H1 (cell line): ENCODE measurements at regions not wholly inside any gene's neighbourhood (a gene's known extent, or its start where the extent isn't known, plus 50 kb on each side); places are given as distances from the start of the nearest gene placed in this dataset.

ENCODE experiments used
- CTCF ChIA-PET: fragments of 300-600 bp; sonication (Branson Sonifier 250); formaldehyde crosslinking; loops from one replicate; lab custom pipeline; 2021; ENCODE audit not compliant: partially characterized antibody; lab: Charles Lee
- POLR2A ChIA-PET: fragments of 300-600 bp; sonication (Branson Sonifier 250); formaldehyde crosslinking; loops from one replicate; lab custom pipeline; 2021; ENCODE audit warnings: inconsistent platforms; ENCODE audit not compliant: partially characterized antibody; lab: Charles Lee
- DNase-seq, 2 experiments: peaks; one replicate each; pipeline versions ENCODE4 v3.0.0 to v3.0.0-alpha.2; 2010 to 2022; ENCODE audit warnings: low spot score in 2 of 2, low read depth in 1 of 2, mixed read lengths in 1 of 2
- FAIRE-seq: peaks from 2 replicates; lab custom pipeline; 2011; peaks lifted over from hg19 to GRCh38; lab: Jason Lieb, UNC
- H2AFZ ChIP-seq: 2 replicates; pipeline ENCODE4 v1.8.1; 2012; ENCODE audit warnings: low read length, inconsistent platforms
- H2AK5ac ChIP-seq: 2 replicates; pipeline ENCODE4 v1.6.1; 2013; ENCODE audit warnings: low read depth, low read length
- H2BK120ac ChIP-seq: replicated peaks from 2 replicates; pipeline ENCODE3; 2013; ENCODE audit warnings: low read depth, low read length, inconsistent platforms
- H2BK12ac ChIP-seq: 2 replicates; pipeline ENCODE4 v1.6.1; 2013; ENCODE audit warnings: low read depth, low read length
- H2BK15ac ChIP-seq: 2 replicates; pipeline ENCODE4 v1.6.1; 2013; ENCODE audit warnings: low read length
- H2BK20ac ChIP-seq: 2 replicates; pipeline ENCODE4 v1.6.1; 2013; ENCODE audit warnings: low read length
- H2BK5ac ChIP-seq: 2 replicates; pipeline ENCODE4 v1.6.1; 2013; ENCODE audit warnings: low read depth, low read length
- H3K14ac ChIP-seq: 2 replicates; pipeline ENCODE4 v1.6.1; 2013; ENCODE audit warnings: inconsistent platforms; ENCODE audit not compliant: insufficient read length
- H3K18ac ChIP-seq: 2 replicates; pipeline ENCODE4 v1.6.1; 2013; ENCODE audit warnings: low read length; ENCODE audit errors: extremely low read depth
- H3K23ac ChIP-seq: 2 replicates; pipeline ENCODE4 v1.6.1; 2013; ENCODE audit warnings: inconsistent platforms; ENCODE audit not compliant: insufficient read length
- H3K23me2 ChIP-seq: 2 replicates; pipeline ENCODE4 v1.6.1; 2013; ENCODE audit warnings: low read depth, low read length
- H3K27ac ChIP-seq: 2 replicates; pipeline ENCODE4 v1.6.1; 2011; ENCODE audit warnings: low read depth, low read length, inconsistent platforms
- H3K27me3 ChIP-seq, 4 experiments: replicated peaks in 1 of 4; 1 replicate in 1 of 4; 2 replicates in 3 of 4; pipeline versions ENCODE4 v1.6.1 to v1.8.1; 2011 to 2013; ENCODE audit warnings: low read length in 3 of 4, mild to moderate bottlenecking in 3 of 4, inconsistent platforms in 2 of 4, mixed read lengths in 2 of 4, moderate library complexity in 1 of 4; ENCODE audit not compliant: control insufficient read depth in 3 of 4, insufficient read depth in 3 of 4; ENCODE audit errors: extremely low read depth in 1 of 4
- H3K36me3 ChIP-seq, 4 experiments: 2 replicates each; pipeline versions ENCODE4 v1.6.1 to v1.8.1; 2011 to 2013; ENCODE audit warnings: mild to moderate bottlenecking in 4 of 4, low read length in 3 of 4, moderate library complexity in 2 of 4, control low read depth in 1 of 4, inconsistent platforms in 1 of 4; ENCODE audit not compliant: insufficient read depth in 4 of 4, control insufficient read depth in 2 of 4
- H3K4ac ChIP-seq: replicated peaks from 2 replicates; pipeline ENCODE3; 2013; ENCODE audit warnings: low read length, low read depth, mixed read lengths, inconsistent platforms; ENCODE audit not compliant: insufficient read length
- H3K4me1 ChIP-seq, 4 experiments: replicated peaks in 1 of 4; 1 replicate in 1 of 4; 2 replicates in 3 of 4; pipeline versions ENCODE4 v1.6.1 to v1.8.1; 2011 to 2013; ENCODE audit warnings: low read length in 3 of 4, inconsistent platforms in 2 of 4, mixed read lengths in 1 of 4; ENCODE audit not compliant: insufficient read depth in 4 of 4, control insufficient read depth in 3 of 4
- H3K4me2 ChIP-seq, 2 experiments: 2 replicates each; pipeline versions ENCODE4 v1.6.1 to v1.8.1; 2011 to 2013; ENCODE audit warnings: low read depth in 2 of 2, low read length in 2 of 2, control low read depth in 1 of 2, inconsistent platforms in 1 of 2, mild to moderate bottlenecking in 1 of 2; ENCODE audit not compliant: insufficient read depth in 1 of 2
- H3K4me3 ChIP-seq, 4 experiments: fragments of 200-600, 300-600 bp in 1 of 4; sonication (generic), shearing (Covaris generic), sonication (Bioruptor Twin) in 1 of 4; 2 replicates each; pipeline versions ENCODE4 v1.5.1 to v1.8.1; 2011 to 2016; ENCODE audit warnings: low read length in 4 of 4, low read depth in 3 of 4, control low read depth in 2 of 4, inconsistent platforms in 2 of 4, mild to moderate bottlenecking in 2 of 4, mixed read lengths in 1 of 4, moderate library complexity in 1 of 4; ENCODE audit not compliant: insufficient read depth in 2 of 4; ENCODE audit errors: extremely low read depth in 1 of 4
- H3K56ac ChIP-seq: replicated peaks from 2 replicates; pipeline ENCODE3; 2013; ENCODE audit warnings: low read depth, mild to moderate bottlenecking, mixed read lengths, low read length, inconsistent platforms; ENCODE audit not compliant: insufficient read length
- H3K79me1 ChIP-seq: 2 replicates; pipeline ENCODE4 v1.6.1; 2013; ENCODE audit warnings: low read depth, low read length, control low read depth
- H3K79me2 ChIP-seq, 2 experiments: 2 replicates each; pipeline versions ENCODE4 v1.6.1 to v1.8.1; 2012 to 2013; ENCODE audit warnings: low read length in 2 of 2, mild to moderate bottlenecking in 2 of 2, inconsistent platforms in 1 of 2; ENCODE audit not compliant: insufficient read depth in 2 of 2, control insufficient read depth in 1 of 2
- H3K9ac ChIP-seq, 4 experiments: replicated peaks in 1 of 4; 1 replicate in 1 of 4; 2 replicates in 3 of 4; pipeline versions ENCODE4 v1.6.1 to v1.8.1; 2011 to 2013; ENCODE audit warnings: low read depth in 3 of 4, low read length in 3 of 4, control low read depth in 2 of 4, mild to moderate bottlenecking in 2 of 4, moderate library complexity in 2 of 4, inconsistent platforms in 1 of 4; ENCODE audit errors: extremely low read depth in 1 of 4
- H3K9me3 ChIP-seq, 2 experiments: 2 replicates each; pipeline versions ENCODE4 v1.6.1 to v1.8.1; 2012 to 2013; ENCODE audit warnings: mild to moderate bottlenecking in 2 of 2, moderate library complexity in 2 of 2, control low read depth in 1 of 2, inconsistent platforms in 1 of 2, low read depth in 1 of 2, low read length in 1 of 2, mixed read lengths in 1 of 2; ENCODE audit not compliant: insufficient read depth in 2 of 2
- H4K20me1 ChIP-seq, 2 experiments: replicated peaks in 1 of 2; 2 replicates each; pipeline versions ENCODE3 to v1.8.1; 2011 to 2013; ENCODE audit warnings: inconsistent platforms in 2 of 2, low read length in 2 of 2, mild to moderate bottlenecking in 1 of 2; ENCODE audit not compliant: insufficient read depth in 2 of 2, control insufficient read depth in 1 of 2
- H4K5ac ChIP-seq: 2 replicates; pipeline ENCODE4 v1.6.1; 2013; ENCODE audit warnings: low read length, low read depth, mixed read lengths, inconsistent platforms; ENCODE audit not compliant: insufficient read length
- H4K8ac ChIP-seq: 2 replicates; pipeline ENCODE4 v1.8.0; 2013; ENCODE audit warnings: mild to moderate bottlenecking, moderate library complexity, low read length, inconsistent platforms; ENCODE audit not compliant: insufficient read depth; ENCODE audit errors: extremely low read depth
- H4K91ac ChIP-seq: replicated peaks from 2 replicates; pipeline ENCODE3; 2013; ENCODE audit warnings: low read length, mixed read lengths, inconsistent platforms; ENCODE audit not compliant: insufficient read length
- SUZ12 ChIP-seq: fragments of 200-600 bp; sonication (generic); IDR thresholded peaks from 2 replicates; pipeline ENCODE4 v1.6.1; 2012; ENCODE audit warnings: mild to moderate bottlenecking, inconsistent platforms, low read length, moderate library complexity, mixed read lengths
- WGBS, 2 experiments: shearing (Covaris generic) in 1 of 2; methylation state at CpG; one replicate each; pipeline versions ENCODE4 v1.1.6 to v1.1.7; 2013 to 2015; ENCODE audit warnings: low lambda C conversion rate in 2 of 2, mixed read lengths in 2 of 2, inconsistent platforms in 1 of 2, low coverage in 1 of 2, missing lambda C conversion rate in 1 of 2; ENCODE audit not compliant: insufficient replicate concordance in 2 of 2, insufficient coverage in 1 of 2, insufficient read length in 1 of 2; ENCODE audit errors: extremely low coverage in 1 of 2, missing lambda C conversion rate in 1 of 2; 5-methylcytosine and 5-hydroxymethylcytosine counted together

GRCh38 chr5:162882629-162883028 lies 554.8 kb upstream of the CCNG1 start:
- Histone ChIP-seq H3K4ac (no peak overlapping the region), H2AFZ (no peak overlapping the region), H3K9me3 (peaks cover 2 to 11% of the 10 kb centered on the region in 2 experiments; a peak in 2 of 4 replicates), H3K27ac (no peak overlapping the region), H3K4me1 (no peaks in the 10 kb centered on the region; a peak in 1 of 7 replicates), H3K79me2 (no peaks in the 10 kb centered on the region), H3K14ac (no peak overlapping the region), H3K56ac (no peak overlapping the region), H2BK20ac (no peak overlapping the region), H3K18ac (no peak overlapping the region), H2BK15ac (no peak overlapping the region), H4K20me1 (no peaks in the 10 kb centered on the region), H3K36me3 (peaks cover 0 to 3% (median 0%) of the 10 kb centered on the region in 4 experiments; a peak in 1 of 8 replicates), H3K23ac (no peak overlapping the region), H2AK5ac (no peak overlapping the region), H3K23me2 (no peaks in the 10 kb centered on the region), H3K79me1 (no peaks in the 10 kb centered on the region), H2BK5ac (no peak overlapping the region), H3K4me3 (no peak overlapping the region), H4K5ac (no peak overlapping the region), H4K8ac (no peak overlapping the region), H2BK12ac (no peak overlapping the region), H4K91ac (no peak overlapping the region), H3K27me3 (no peaks in the 10 kb centered on the region), H3K9ac (no peak overlapping the region), H2BK120ac (no peak overlapping the region), H3K4me2 (no peak overlapping the region)
- WGBS, 2 experiments, result 98% methylated on average over 12 of the region's 12 CpGs; no CpG with 5 or more reads in 1 of the 2 experiments
- ChIA-PET CTCF (interaction anchor here (0.6 to 1.8 kb wide), 2 partner anchors 465 to 481 kb away, joined by 3 to 4 read pairs; no protein-coding TSS in a partner anchor), POLR2A (interaction anchor here (0.8 kb wide), 1 partner anchor 555 kb away, joined by 3 read pairs; the partner anchor contains the start of gene CCNG1)
- FAIRE-seq (no peak), DNase-seq (no peak)
- no peak for TF ChIP-seq SUZ12
